ENCODE measurements at regions not wholly inside any gene's neighbourhood (a gene's known extent, or its start where the extent isn't known, plus 50 kb on each side); places are given as distances from the start of the nearest gene placed in this dataset.
"Not testable (repeated sequence)": the region's sequence is repeated elsewhere in the genome, so short reads cannot be mapped to it uniquely, and the experiment has no call there.

GRCh38 chr1:115452600-115453329, 114.7 kb upstream of the NGF start:
- no peak for DNase-seq

DNA sequence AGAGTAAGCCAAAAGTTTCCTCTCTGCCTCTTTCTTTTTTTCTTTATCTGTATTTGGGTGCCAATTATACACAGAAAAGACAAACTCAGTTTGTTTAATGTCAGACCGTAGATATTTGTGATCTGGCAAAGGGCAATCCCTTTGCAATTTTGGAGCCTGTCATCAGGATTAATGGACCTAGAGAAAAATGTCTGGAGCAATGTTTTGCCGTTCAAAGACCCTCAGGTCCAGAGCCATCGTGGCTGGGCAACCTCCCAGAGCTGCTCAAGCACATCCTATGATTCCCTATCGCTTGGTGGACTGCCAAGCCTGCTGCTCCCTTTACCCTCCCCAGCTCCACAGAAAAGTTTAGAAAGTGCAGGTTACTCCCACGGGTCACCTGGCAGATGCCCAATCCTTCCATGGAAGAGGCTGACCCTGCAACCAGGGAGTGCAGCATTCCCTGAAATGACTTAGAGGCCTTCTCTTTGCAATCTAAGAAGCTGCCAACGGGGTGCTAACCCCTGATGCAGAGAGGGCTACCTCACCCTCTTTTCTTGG, 112.5 kb upstream of the NGF start:
- no peak for DNase-seq

DNA sequence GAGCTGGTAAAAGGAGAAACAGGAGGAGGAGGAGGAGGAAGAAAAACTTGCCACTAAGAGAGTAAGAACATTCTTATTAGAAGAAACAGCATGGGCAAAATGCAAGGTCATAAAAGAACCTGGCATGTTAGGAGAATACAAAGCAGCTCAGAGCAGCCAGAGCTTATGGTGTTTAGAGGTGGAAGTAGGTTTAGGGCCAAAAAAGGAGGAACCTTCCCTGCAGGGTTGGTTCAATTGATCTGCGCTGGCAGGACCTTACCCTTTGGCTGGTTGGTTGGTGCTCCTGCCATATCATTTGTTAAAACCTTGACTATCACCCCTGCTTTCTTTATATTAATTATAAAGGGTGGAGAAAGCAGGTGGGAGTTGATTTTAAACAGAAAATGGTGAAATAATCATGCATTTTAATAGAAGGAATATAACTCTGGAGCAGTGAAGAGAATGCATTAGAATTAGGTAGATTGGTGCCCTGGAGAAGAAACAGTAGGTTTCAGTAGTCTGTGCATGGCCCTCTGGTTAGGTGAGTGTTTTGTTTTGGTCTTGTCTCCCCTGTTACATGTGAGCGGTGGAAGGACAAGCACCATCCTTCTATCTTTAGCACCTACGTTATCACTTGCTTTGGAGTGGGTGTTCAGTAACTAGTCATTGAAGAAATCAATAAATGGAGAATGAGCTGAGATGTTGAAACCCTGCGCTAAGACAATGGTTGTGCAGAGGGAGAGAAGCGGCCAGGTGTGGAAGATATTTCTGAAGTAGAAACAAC, 110.4 kb upstream of the NGF start:
- no peak for DNase-seq

- no peak for DNase-seq
Observed at GRCh38 chr1:115447672-115448071, 109.6 kb upstream of the NGF start.

GRCh38 chr1:115445090-115445489, 107.0 kb upstream of the NGF start:
- DNase-seq, result no peak

GRCh38 chr1:115440733-115441132, 102.7 kb upstream of the NGF start:
- peak; percentile 72 for DNase-seq

GRCh38 chr1:115439520-115439919, 101.5 kb upstream of the NGF start:
- DNase-seq, result not testable (repeated sequence)

- DNase-seq, result no peak
Observed at GRCh38 chr1:115437196-115437595, 99.1 kb upstream of the NGF start.

DNA sequence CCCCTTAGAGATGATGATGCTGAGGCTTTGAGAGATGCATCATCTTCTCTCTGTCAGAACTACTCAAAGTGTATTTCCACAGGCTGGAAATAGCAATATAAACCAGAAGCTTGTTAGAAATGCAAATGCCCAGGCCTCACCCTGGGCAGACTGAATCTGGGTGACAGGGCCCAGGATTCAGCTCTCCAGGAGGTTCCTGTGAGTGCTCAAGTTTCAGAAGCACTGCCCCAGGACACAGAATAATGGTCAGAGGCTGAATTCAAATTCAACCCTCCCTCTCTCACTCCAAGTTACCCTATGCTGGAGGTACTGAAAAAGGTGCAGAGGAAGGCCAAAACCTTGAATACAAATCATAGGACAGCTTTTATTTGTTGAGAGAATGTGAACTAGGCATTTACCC, 98.5 kb upstream of the NGF start:
- DNase-seq, result no peak

- no peak for DNase-seq
Observed at GRCh38 chr1:115433483-115433882, 95.4 kb upstream of the NGF start.

DNA sequence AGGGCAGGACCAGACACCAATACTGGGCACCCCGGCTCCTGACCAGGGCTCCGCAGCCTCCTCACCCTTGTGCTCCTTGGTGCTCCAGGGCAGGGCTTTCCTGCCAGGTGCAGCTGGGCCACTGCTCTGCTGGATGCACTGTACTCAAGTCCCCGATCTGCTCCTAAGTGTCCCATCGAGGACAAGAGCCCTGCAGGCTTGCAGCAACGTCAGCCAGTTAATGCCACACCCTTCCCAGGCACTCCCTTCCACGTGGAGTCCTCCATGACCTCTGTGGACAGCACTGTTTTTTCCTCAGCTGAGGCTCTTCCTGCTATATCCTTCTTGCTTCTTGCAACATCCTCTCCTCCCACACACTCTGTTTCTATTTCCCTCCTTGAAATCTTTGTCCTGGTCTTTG, 94.0 kb upstream of the NGF start:
- DNase-seq, result no peak

- DNase-seq, result peak; percentile 92
Observed at GRCh38 chr1:115430441-115431158, 92.6 kb upstream of the NGF start.

DNA sequence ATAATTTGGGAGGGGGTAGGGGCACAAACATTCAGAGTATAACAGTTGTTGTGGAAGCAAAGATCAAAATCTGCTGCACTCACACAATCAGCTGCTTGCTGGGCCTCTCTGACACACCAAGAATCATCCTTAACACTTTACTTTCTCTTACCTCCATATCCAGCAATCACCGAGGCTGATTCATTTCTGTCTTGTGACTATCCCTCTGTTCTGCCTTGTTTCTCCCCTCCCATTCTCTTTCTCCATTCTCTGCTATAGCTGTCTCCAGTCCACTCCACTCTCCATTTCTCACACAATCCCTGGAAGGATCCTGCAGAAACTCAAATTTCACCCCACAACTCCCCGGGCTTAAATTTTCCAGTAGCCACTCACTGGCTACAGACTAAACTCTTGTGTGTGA, 91.8 kb upstream of the NGF start:
- no peak for DNase-seq

- DNase-seq, result peak; percentile 88
Observed at GRCh38 chr1:115429241-115429640, 91.2 kb upstream of the NGF start.

- no peak for DNase-seq
Observed at GRCh38 chr1:115428676-115429075, 90.6 kb upstream of the NGF start.

DNA sequence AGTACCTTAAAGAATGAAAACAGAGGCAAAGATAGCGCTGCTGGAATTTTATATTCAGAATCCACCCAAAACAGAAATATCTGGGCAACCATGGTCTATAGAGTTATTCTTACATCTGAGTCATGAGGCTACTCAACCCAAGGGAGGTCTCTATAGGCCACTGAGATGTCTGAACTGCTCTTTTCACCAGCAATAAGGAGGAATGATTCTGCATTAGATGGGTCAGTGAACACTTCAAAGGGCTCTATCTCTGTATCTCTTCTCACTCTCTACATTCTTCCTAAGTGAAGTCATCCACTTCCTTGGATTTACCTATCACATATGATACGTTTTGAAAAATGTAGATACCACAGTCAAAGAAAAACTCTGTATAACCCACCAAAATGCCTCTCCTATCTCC, 90.2 kb upstream of the NGF start:
- DNase-seq, result peak; percentile 54

DNA sequence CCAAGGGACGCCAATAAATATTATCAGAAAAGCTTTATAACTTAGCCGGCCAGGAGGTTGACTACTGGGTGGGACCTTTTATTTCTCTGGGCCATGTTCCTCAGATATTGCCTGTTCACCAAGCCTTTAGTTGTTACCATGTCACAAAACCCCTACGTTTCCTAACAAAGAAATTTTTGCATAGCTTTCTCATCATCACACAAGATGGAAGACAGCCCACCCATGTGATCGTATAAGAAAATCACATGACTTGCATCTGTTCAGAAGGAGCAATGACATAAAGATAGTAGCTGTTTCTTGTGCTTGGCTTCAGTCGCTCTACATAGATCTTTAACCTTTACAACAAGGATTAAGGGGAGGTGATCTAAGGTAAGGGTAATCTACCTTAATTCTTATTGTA, 88.9 kb upstream of the NGF start:
- no peak for DNase-seq

DNA sequence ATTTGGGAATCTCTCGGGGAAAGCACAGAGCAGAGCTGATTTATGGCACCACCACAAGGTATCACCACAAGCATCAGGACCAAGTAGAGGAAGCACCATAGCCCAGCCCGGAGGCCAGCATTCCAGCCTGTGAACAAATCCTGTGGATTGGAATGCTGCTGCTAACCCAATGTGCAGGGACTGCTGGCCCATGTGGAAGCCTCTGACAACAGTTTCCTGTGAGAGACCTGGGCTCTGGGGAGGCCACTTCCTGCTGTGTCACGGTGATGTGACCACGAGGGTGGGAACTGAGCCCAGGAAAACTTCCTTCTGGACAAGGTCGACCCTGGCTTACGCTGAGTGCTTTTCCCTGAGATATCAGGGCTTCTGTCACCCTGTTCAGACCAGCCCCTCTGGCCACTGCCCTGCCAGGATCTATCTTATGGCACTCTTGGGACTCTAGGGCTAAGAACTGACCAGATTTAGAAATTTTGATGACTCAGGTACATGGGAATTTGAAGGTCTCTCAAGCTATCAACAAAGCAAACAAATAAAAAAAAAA, 88.3 kb upstream of the NGF start:
- DNase-seq, result peak; percentile 99

- peak; percentile 56 for DNase-seq
Observed at GRCh38 chr1:115425442-115425841, 87.4 kb upstream of the NGF start.

- peak; percentile 76 for DNase-seq
Observed at GRCh38 chr1:115423776-115424175, 85.7 kb upstream of the NGF start.

- no peak for DNase-seq
Observed at GRCh38 chr1:115419571-115419970, 81.5 kb upstream of the NGF start.

DNA sequence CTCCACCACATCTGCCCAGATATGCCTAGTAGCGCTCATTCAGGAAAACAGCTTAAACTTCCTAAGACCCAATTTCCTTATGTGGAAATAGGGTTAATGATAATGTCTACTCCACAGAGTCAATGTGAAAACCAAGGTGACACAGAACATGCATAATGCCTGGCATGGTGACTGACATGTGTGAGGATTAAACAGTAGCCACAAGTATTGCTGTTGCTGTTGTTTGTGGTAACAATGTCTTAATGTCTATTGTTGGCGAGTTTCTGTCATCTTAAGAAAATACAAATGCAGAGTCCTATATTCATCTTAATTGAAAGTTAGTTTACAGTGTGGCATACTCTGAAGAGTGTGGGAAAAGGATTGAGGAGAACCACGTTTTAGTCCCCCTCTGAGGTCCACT, 75.6 kb upstream of the NGF start:
- no peak for DNase-seq

DNA sequence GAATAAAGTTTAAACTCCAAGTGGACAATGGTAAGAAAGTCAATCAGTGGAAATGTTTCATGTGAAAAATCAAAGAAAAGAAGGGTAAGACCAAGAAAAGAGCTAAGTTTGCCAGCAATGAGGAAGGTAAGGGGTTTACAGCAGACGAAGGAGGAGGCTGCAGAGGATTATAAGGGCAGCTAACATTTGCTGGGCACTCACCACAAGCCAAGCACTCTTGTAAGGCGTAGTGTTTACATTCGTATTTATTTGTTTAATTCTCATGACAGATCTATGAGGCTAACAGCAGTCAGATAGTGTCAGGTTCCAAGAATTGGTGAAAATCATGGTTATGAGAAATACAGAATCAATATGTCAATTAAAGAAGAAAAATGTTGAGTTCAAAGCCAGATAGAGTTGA, 75.2 kb upstream of the NGF start:
- no peak for DNase-seq
